HG03342 (cell line): ENCODE measurements at regions not wholly inside any gene's neighbourhood (a gene's known extent, or its start where the extent isn't known, plus 50 kb on each side); places are given as distances from the start of the nearest gene placed in this dataset.

Source experiments
- ATAC-seq: cut with Tn5 transposase; IDR thresholded peaks from one replicate; pipeline ENCODE4 v1.9.1; 2021; ENCODE audit warnings: mild to moderate bottlenecking, moderate library complexity; ENCODE audit not compliant: unreplicated experiment

GRCh38 chr1:56418151-56418631, 161.2 kb downstream of the PLPP3 start:
- no peak for ATAC-seq

DNA sequence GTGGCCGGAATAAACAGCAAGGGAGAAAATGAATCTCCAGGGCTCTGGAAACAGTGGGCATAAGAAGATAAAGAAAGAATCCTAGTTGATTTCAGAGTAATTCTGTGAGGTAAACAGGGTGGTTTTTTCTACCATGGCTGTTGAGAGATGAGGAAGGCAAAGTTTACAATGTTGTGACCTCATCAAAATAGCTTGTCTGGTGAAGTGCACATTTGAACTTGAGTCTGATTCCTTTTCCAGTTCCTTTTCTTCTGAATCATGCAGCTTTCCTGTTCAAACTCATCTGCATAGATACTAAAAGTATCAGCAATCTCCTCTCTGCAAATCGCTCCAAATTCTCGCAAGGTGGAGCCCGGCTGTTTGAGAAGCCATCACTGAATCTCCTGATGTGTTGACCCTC, 161.7 kb downstream of the PLPP3 start:
- ATAC-seq, result no peak

DNA sequence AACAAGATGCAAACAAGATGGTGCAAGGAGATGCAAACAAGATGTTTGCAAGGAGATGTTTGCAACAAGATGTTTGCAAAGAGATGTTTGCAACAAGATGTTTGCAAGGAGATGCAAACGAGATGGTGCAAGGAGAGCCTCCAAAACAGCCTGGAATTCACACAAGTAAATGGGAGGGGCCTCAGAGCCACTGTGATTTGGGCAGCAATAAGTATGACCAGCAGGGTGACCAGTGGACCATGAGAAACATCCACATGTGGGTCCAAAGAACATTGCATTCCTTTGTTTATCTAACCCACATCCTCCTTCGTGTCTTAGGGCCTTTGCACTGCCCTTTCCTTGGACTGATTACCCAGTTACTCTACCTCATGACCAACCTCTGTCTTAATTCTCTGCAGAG, 162.9 kb downstream of the PLPP3 start:
- no peak for ATAC-seq

- ATAC-seq, result no peak
Observed at GRCh38 chr1:56415720-56416119, 163.6 kb downstream of the PLPP3 start.

GRCh38 chr1:56415258-56415657, 164.1 kb downstream of the PLPP3 start:
- no peak for ATAC-seq

GRCh38 chr1:56414728-56415224, 164.6 kb downstream of the PLPP3 start:
- ATAC-seq, result no peak

DNA sequence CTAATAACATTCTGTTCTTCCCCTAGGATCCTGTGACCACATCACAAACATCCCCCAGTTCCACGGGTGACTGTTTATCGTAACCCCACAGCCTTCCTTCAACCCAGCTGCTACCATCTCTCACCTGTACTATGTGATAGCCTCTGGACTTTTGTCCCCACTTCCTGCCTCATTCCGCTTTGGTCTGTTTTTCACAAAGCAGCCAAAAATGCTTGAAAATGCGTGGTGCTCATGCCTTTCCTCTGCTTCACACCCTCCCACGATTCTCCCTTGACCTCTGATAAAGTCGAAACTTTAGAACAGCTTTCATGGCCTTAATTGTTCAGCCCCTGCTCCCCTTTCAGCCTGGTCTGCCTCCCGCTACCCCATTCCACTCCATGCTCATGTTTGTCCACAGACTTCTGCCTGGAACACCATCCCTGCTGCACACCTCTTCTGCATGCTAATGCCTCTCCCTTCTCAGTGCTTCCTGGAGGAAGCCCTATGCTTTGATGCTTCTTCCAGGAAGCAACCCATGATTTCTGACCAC, 165.6 kb downstream of the PLPP3 start:
- ATAC-seq, result no peak

DNA sequence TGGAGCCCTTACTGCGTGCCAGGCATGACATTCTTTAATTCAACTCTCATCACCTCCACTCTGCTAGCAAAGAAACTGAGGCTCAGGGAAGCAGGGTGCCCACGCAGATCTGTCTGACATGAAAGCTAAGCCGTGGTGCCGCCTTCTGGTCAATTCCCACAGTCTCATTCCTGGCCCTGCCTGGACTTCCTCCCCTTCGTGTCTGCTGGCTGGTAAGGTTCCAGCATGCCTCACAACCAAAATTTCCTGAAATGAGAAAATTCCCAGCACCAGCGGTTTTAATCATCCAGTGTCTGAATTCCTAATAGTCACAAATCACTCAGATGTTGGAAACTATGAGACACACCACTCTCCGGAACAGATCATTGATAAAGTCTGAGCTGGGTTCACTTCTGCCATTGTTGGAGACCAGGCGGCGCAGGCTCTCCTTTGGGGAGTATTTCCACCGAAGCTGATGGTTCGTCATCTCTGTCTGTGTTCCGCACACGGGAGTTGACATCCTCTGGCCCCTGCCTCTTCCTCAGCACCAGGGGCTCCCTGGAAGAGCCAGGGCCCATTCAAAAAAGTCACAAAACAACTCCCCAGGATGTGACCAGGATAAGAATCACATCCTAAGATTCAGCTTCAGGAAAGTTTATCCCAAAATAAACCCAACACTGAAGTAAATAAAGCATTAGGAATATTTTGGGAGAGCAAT, 167.7 kb downstream of the PLPP3 start:
- no peak for ATAC-seq

DNA sequence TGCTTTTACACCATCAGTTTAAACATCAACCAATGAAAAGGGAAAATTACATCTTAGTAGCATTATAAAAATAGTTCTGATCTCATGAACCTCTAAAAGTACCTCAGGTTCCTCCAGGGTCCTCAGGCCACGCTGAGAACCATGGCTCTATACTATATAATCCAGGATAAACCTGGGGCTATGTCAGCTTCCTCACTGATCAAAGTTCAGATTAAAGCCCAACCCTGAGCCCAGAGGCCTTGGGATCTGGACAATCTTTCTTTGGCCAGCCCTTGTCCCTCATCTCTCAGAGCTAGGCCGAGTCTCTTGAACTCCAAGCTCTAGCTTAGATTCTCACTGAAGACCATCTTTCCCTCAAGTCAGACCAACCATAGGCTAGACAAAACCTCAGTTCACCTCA, 168.3 kb downstream of the PLPP3 start:
- ATAC-seq, result no peak

- ATAC-seq, result no peak
Observed at GRCh38 chr1:56410405-56410804, 169.0 kb downstream of the PLPP3 start.

- ATAC-seq, result no peak
Observed at GRCh38 chr1:56409112-56409691, 170.2 kb downstream of the PLPP3 start.

DNA sequence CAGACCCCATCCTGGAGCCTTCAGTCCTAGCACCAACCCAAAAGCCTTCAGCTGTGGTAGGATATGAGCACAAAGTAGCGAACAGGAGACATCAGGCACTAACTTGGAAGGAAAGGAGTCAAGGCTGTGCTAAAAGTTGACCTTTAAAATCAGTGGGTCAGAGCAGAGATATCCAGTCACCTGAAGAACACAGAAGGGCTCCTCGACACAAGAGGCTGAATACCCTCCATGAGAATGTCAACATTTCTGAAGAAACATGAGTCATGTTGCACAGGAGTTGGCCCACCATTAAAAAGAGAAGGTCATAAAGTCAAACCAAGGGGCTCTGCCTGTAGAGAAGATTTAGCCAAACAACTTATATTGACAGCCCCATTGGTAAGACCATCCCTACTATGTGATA, 172.5 kb downstream of the PLPP3 start:
- ATAC-seq, result no peak

GRCh38 chr1:56404561-56405030, 174.8 kb downstream of the PLPP3 start:
- ATAC-seq, result no peak

DNA sequence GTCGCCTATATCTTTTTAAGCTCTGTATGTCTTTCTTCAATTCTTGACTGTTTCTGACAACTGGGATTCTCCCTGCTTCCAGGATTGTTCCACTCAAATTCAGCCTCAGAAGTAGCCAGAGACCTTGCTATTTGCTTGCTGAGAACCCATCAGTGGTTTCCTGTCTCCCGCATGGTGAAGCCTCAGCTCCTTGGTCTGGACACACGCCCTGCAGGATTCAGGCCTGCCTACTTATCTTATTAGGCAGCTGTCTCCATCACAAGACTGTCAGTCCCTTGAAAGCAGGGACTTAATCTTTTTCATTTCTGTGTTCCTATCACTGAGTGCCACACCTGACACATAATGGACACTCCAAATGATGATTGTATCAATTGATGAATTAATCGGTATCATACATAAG, 175.3 kb downstream of the PLPP3 start:
- ATAC-seq, result no peak

DNA sequence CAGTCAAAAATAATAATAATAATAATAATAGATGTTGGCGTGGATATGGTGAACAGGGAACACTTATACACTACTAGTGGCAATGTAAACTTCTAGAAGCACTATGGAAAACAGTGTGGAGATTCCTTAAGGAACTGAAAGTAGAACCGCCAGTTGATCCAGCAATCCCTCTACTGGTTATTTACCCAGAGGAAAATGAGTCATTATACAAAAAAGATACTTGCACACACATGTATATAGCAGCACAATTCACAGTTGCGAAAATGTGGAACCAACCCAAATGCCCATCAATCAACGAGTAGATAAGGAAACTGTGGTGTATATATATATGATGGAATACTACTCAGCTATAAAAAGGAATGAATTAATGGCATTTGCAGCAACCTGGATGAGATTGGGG, 176.0 kb downstream of the PLPP3 start:
- ATAC-seq, result no peak

DNA sequence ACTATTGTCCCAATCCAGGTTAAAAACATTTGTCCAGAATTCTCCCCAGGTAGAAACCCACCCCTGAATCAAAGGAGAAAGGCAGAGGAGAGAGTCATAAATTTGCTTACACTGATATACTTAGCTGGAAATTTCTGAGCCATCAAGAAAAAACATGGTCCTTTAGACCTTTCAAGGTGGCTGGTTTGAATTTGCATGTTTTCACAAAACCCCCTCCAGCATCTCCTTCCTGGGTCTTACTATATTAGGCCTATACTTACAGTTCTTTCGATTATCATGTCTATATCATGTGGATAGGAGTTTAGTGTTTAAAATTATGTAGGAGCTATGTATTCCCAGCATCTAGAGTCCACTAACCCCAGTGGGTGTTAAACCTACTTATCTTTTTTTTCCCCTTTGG, 178.2 kb downstream of the PLPP3 start:
- ATAC-seq, result no peak

GRCh38 chr1:56400526-56400925, 178.8 kb downstream of the PLPP3 start:
- no peak for ATAC-seq

DNA sequence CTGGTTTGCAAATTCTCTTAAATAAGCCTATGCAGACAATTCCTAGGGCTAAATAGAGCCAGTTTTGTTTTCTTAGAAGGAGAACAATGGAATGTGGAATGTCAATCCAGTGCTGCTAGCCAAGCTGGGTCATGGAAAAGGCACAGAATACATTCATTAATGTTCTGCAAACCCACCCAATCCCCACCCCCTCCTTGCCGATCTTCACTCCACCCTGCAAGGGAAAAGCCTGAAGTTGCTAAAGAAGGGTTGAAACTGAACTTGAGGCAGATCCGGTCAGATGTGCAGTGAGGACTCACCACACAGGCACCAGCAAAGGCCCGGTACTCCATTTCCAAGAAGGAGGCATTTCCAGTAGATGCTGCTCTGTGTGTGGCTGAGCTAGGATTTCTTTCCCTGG, 179.6 kb downstream of the PLPP3 start:
- ATAC-seq, result no peak

GRCh38 chr1:56399326-56399725, 180.0 kb downstream of the PLPP3 start:
- no peak for ATAC-seq

GRCh38 chr1:56397811-56398231, 181.5 kb downstream of the PLPP3 start:
- no peak for ATAC-seq

- ATAC-seq, result no peak
Observed at GRCh38 chr1:56397409-56397808, 182.0 kb downstream of the PLPP3 start.

- no peak for ATAC-seq
Observed at GRCh38 chr1:56396581-56396980, 182.8 kb downstream of the PLPP3 start.
